ENCODE measurements at regions not wholly inside any gene's neighbourhood (a gene's known extent, or its start where the extent isn't known, plus 50 kb on each side); places are given as distances from the start of the nearest gene placed in this dataset.
A peak's percentile ranks its signal among the peaks of the same experiment; 100 is the strongest.
"Not testable (repeated sequence)": the region's sequence is repeated elsewhere in the genome, so short reads cannot be mapped to it uniquely, and the experiment has no call there.

DNA sequence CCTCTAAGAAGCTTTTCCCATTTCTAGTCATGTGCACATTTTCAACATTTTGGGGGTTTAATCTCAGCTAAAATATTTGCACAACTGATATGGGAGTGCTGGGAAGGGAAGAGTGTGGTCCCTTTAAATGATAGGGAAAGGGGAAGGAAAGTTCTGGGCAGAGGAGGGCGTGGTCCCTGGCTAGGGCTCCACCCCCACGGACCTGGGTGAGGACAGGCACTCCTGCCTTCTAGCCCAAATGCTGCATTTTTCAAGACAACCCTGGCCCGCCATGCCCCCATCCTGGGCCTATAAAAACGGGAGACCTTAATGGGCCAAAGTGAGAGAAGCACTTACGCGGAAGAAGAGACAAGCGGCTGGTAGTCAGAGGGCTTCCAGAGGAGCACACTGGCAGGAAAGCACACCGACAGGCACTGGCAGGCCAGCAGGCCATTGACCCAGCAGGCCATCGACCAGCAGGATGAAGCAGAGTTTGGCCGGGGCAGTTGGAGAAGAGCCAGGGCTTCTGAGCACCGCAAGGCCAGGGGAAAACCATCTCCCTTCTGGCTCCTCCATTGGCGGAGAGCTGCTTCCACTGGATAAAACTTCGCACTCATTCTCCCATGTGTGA lies 266.7 kb downstream of the SPRY2 start:
- intact Hi-C loops (cut with micrococcal nuclease), result no loop called here
- CTCF ChIA-PET, result no interaction called here
- H3K4me3 Mint-ChIP-seq, result no peak overlapping the region

DNA sequence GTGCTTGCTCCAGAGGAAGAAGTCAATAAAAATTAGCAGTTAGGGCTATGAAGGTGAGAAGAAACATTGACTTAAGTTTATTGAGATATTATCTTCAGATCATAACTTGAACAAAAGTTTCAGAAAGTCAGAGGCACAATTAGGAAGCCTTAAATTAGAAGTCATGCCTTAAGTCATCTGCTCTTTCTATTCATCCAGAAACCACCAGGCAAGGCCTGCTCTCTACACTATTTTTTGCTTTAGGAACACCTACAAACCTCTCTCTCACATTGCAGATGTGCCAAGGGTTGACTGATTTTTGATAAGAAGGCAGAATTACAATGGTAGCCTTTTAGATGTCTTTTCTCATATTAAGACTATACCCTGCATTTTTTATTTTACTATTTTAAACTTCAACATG lies 268.7 kb downstream of the SPRY2 start:
- Mint-ChIP-seq H3K4me3 (no peak overlapping the region), H3K9me3 (no peaks in the 10 kb centered on the region), H3K27me3 (ENCODE audit: low read depth) (no peaks in the 10 kb centered on the region), H3K27ac (no peak overlapping the region), H3K36me3 (ENCODE audit: low read depth) (no peaks in the 10 kb centered on the region), H3K4me1 (ENCODE audit: low read depth) (no peaks in the 10 kb centered on the region)
- DNase-seq, result no peak
- intact Hi-C loops (cut with micrococcal nuclease), result no loop called here
- CTCF ChIA-PET, result no interaction called here

More for the DNA sequence above, 266.7 kb downstream of the SPRY2 start:
- Mint-ChIP-seq H3K27ac (no peak overlapping the region), H3K4me1 (ENCODE audit: low read depth) (no peaks in the 10 kb centered on the region), H3K36me3 (ENCODE audit: low read depth) (no peaks in the 10 kb centered on the region), H3K27me3 (ENCODE audit: low read depth) (no peaks in the 10 kb centered on the region), H3K9me3 (no peaks in the 10 kb centered on the region)
- DNase-seq, result no peak

DNA sequence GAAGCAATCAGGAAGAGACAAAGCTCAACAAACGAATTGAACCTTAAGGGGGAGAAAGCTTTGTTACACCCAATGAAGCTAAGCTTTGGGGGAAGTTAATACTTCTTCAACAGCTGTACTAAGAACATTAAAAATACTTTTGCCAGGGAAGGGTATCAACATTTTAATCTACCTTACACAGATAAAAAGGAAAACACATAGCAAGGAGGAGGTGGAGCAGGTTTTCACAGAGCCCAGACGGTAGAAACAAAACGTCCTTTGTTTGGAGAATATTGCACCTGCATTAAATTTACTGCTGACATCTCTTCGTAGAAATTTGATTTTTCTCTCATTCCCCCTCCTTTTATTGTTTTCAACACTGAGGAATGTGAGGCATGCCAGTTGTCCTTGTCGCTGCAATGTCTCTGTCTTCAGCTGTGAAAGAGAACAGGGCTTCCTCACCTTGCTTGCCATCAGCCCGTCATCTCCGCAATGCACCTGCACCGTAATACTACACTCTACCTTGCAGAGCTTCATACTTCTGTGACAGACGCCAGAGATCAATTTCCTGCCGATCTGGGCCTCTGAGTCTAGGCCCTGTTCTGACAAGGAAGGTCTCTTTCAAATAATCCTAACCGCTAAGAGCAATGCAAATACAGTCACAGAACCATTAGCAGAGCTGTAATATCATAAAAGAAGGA lies 270.8 kb downstream of the SPRY2 start:
- CTCF ChIA-PET, result no interaction called here
- Mint-ChIP-seq H3K36me3 (ENCODE audit: low read depth) (no peaks in the 10 kb centered on the region), H3K9me3 (no peaks in the 10 kb centered on the region), H3K27ac (no peak overlapping the region), H3K4me3 (no peak overlapping the region), H3K4me1 (ENCODE audit: low read depth) (no peaks in the 10 kb centered on the region), H3K27me3 (ENCODE audit: low read depth) (no peaks in the 10 kb centered on the region)
- DNase-seq, result no peak
- intact Hi-C loops (cut with micrococcal nuclease), result no loop called here

DNA sequence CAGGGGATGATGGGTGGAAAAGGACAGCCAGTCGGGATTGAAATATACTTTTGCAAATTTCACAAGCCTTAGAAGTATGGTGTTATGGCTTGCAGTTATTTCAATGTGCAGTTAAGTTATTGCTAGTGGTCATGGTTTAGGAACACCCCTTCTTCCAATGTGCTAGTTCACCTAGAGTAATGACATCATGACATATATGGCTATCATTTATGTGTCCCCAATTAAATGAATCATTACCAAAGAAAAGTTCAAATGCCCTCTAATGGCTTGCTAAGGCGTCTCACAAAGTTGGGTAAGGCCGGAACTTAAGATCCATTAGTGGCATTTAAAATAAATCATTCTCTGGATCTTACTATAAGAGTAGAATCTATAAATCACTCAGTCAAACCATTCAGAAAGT lies 271.6 kb downstream of the SPRY2 start:
- no peaks in the 10 kb centered on the region for H3K9me3 Mint-ChIP-seq
- H3K4me3 Mint-ChIP-seq, result no peak overlapping the region
- intact Hi-C loops (cut with micrococcal nuclease), result no loop called here
- CTCF ChIA-PET, result no interaction called here
- no peak overlapping the region for H3K27ac Mint-ChIP-seq
- no peaks in the 10 kb centered on the region for H3K27me3 Mint-ChIP-seq (ENCODE audit: low read depth)
- H3K36me3 Mint-ChIP-seq (ENCODE audit: low read depth), result no peaks in the 10 kb centered on the region
- H3K4me1 Mint-ChIP-seq (ENCODE audit: low read depth), result no peaks in the 10 kb centered on the region
- no peak for DNase-seq

DNA sequence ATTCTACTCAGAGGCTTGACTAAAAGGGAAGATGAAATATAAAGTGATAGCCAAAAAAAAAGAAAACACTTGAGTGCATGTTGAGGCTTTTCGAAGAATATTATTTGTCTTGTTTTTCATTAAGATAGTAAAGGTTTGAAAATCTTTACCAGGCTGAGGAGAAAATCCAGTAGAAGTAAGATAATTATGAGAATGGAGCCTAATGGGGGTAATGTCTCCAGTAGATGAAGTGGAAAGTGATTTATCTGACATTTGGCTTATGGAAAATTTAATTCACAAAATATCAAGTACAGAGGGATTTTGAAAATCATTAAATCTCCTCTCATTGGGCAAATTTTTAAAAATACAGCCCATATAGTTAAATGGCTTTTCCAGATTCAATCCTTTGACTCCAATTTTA lies 274.9 kb downstream of the SPRY2 start:
- H3K4me1 Mint-ChIP-seq (ENCODE audit: low read depth), result no peaks in the 10 kb centered on the region
- CTCF ChIA-PET, result no interaction called here
- no peaks in the 10 kb centered on the region for H3K9me3 Mint-ChIP-seq
- no peak overlapping the region for H3K27ac Mint-ChIP-seq
- peaks cover 4% of the 10 kb centered on the region for H3K27me3 Mint-ChIP-seq (ENCODE audit: low read depth)
- H3K4me3 Mint-ChIP-seq, result no peak overlapping the region
- intact Hi-C loops (cut with micrococcal nuclease), result no loop called here
- H3K36me3 Mint-ChIP-seq (ENCODE audit: low read depth), result no peaks in the 10 kb centered on the region
- no peak for DNase-seq

DNA sequence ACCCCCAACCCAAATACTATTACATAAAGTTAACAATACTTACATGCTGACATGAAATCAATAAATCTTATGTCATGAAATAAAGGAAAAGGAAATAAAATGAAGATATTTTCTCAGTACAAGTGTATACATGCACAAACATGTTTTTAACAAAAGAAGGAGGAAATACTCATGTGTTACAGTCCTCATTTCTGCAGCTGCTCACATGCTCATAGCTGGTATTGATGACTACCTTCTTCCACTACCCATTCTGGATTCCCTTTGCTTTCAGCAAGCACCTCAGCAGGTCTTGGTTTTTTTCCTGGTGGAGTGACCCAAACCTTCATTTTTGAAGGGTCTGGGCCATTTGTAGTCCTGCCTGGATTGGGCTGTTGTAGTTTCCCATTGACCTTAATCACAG lies 278.5 kb downstream of the SPRY2 start:
- H3K27ac Mint-ChIP-seq; H3K4me1 Mint-ChIP-seq (ENCODE audit: low read depth); CTCF ChIA-PET; H3K4me3 Mint-ChIP-seq; H3K36me3 Mint-ChIP-seq (ENCODE audit: low read depth); H3K27me3 Mint-ChIP-seq (ENCODE audit: low read depth); intact Hi-C loops (cut with micrococcal nuclease); DNase-seq; H3K9me3 Mint-ChIP-seq: not testable (repeated sequence)

DNA sequence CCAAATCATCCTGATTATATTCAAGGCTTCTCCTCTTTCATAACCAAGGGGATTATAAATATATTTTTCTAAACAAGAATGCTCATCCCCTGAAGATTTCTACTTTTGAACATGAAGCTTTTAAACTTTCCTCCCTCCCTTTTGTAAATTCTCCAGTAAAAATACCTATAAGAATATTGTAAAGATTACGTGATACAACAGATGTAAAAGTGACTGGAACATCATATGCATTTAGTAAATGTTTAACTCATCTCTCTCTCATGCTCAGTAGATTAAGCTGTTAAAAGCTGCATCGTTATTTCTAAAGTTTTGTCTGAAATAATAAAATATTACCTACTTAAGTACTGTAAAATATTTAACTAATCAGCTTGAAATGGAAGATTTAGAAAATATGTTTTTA lies 281.1 kb downstream of the SPRY2 start:
- DNase-seq, result no peak
- Mint-ChIP-seq H3K36me3 (ENCODE audit: low read depth) (no peaks in the 10 kb centered on the region), H3K4me1 (ENCODE audit: low read depth) (peaks cover 3% of the 10 kb centered on the region), H3K9me3 (no peaks in the 10 kb centered on the region), H3K4me3 (no peak overlapping the region), H3K27ac (no peak overlapping the region), H3K27me3 (ENCODE audit: low read depth) (peaks cover 6% of the 10 kb centered on the region)
- CTCF ChIA-PET, result no interaction called here
- intact Hi-C loops (cut with micrococcal nuclease), result no loop called here

DNA sequence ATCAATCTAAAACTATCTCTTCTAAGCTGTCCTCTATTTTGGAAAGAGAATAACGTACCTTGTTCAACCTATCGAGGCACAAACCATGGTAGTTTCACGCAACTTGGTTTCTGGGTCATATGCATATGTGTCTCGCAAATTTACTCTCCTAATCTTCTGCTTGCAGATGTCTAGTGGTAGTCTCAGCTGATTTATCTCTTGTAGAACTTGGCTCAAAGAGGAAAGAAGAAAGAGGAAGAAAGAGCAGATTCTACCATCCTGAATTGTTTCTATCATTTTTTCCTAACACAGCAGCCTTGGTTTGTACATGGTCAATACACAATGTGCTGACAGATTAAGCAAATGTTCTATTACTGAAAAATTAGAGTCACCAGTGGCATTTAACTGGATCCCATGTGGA lies 282.3 kb downstream of the SPRY2 start:
- peaks cover 3% of the 10 kb centered on the region for H3K27me3 Mint-ChIP-seq (ENCODE audit: low read depth)
- CTCF ChIA-PET, result no interaction called here
- H3K4me3 Mint-ChIP-seq, result no peak overlapping the region
- no peak overlapping the region for H3K27ac Mint-ChIP-seq
- DNase-seq, result no peak
- H3K9me3 Mint-ChIP-seq, result no peaks in the 10 kb centered on the region
- no peaks in the 10 kb centered on the region for H3K36me3 Mint-ChIP-seq (ENCODE audit: low read depth)
- peaks cover 7% of the 10 kb centered on the region for H3K4me1 Mint-ChIP-seq (ENCODE audit: low read depth)
- intact Hi-C loops (cut with micrococcal nuclease), result no loop called here

DNA sequence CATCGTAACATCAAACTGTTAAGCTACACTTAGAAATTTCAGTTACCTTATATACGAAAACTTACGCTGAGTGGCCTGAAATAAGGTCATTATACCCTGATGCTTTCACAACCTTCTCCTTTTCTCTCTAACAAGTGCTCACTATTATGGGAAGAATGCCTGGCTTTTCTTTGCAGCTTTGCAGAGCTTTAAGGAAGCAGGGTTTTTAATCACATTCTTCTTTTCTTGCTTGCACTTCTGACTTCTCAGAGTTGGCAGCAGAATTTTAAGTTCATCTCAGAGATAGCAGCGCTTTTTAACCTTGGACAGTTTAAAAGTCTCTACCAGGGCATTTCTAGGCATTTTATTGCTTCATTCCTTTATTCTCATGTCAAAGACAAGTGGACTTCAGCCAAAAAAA lies 285.1 kb downstream of the SPRY2 start:
- Mint-ChIP-seq H3K36me3 (ENCODE audit: low read depth) (no peaks in the 10 kb centered on the region), H3K4me1 (ENCODE audit: low read depth) (peaks cover 7% of the 10 kb centered on the region), H3K27ac (no peak overlapping the region), H3K27me3 (ENCODE audit: low read depth) (peaks cover 2% of the 10 kb centered on the region), H3K9me3 (no peaks in the 10 kb centered on the region), H3K4me3 (no peak overlapping the region)
- CTCF ChIA-PET, result no interaction called here
- DNase-seq, result no peak
- intact Hi-C loops (cut with micrococcal nuclease), result no loop called here

DNA sequence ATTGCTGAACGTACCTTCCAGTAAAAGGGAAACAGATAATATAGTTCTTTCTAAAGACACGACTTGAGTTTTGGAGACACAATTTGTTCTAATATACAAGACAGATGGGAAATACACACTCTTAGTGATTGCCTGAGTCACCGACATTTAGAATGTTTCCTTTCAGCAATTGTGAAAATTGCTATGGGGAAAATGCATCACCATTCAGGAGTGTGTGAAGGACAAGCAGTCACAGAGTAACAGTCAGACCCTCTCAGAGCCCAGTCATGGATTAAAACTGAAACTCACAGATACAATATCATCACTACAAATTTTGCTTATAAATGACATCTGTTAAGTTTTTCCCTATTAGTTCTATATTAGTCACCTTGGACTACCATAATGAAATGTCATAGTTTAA lies 286.1 kb downstream of the SPRY2 start:
- CTCF ChIA-PET, result no interaction called here
- Mint-ChIP-seq H3K4me1 (ENCODE audit: low read depth) (peaks cover 8% of the 10 kb centered on the region), H3K27ac (no peak overlapping the region), H3K9me3 (no peaks in the 10 kb centered on the region), H3K27me3 (ENCODE audit: low read depth) (peaks cover 1% of the 10 kb centered on the region), H3K4me3 (no peak overlapping the region), H3K36me3 (ENCODE audit: low read depth) (no peaks in the 10 kb centered on the region)
- intact Hi-C loops (cut with micrococcal nuclease), result no loop called here
- no peak for DNase-seq

DNA sequence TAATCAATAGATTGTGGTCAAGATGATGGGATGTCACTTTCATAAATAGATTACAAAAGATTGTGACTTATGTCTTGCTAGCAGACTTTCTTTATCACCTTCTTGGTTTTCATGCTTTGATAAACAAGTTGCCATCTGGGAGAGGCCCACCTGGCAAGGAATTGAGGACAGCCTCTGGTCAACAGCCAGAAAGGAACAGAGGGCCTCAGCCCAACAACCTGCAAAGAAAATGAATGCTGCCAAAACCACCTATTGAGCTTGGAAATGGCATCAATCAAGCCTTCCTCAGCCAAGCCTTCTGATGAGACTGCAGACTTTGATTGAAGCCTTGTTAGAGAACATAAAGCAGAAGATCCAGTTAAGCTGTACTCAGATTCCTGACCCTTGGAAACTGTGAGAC lies 288.6 kb downstream of the SPRY2 start:
- Mint-ChIP-seq H3K4me3 (no peak overlapping the region), H3K4me1 (ENCODE audit: low read depth) (peaks cover 17% of the 10 kb centered on the region), H3K36me3 (ENCODE audit: low read depth) (no peaks in the 10 kb centered on the region), H3K27ac (no peak overlapping the region), H3K27me3 (ENCODE audit: low read depth) (peaks cover 4% of the 10 kb centered on the region), H3K9me3 (no peaks in the 10 kb centered on the region)
- no peak for DNase-seq
- CTCF ChIA-PET, result interaction anchor here (0.7 kb wide), 1 partner anchor 14 kb away, joined by 3 read pairs; no protein-coding TSS in a partner anchor
- intact Hi-C loops (cut with micrococcal nuclease), result no loop called here

DNA sequence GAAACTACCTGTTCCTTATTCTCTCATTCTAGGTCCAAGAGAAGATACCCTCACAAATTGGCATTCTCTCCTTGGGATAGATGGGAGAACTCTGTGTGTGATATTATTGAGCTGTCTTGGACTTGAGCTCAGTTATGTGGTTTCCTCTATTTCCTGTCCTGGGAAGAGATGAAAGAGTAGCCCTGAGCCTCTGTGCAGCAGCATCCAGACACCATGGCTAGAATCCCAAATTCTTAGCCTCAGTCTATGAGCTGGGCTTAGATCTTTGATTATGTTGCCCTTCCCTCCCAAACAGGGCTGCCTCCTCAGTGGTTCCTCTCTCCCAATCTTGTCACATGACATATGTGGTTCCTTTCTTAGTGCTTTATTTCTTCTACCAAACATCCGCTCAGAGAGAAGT lies 290.7 kb downstream of the SPRY2 start:
- Mint-ChIP-seq H3K27me3 (ENCODE audit: low read depth) (peaks cover 4% of the 10 kb centered on the region), H3K4me3 (no peak overlapping the region), H3K4me1 (ENCODE audit: low read depth) (peaks cover 17% of the 10 kb centered on the region), H3K36me3 (ENCODE audit: low read depth) (no peaks in the 10 kb centered on the region), H3K27ac (no peak overlapping the region), H3K9me3 (no peaks in the 10 kb centered on the region)
- intact Hi-C loops (cut with micrococcal nuclease), result no loop called here
- no peak for DNase-seq
- CTCF ChIA-PET, result no interaction called here

DNA sequence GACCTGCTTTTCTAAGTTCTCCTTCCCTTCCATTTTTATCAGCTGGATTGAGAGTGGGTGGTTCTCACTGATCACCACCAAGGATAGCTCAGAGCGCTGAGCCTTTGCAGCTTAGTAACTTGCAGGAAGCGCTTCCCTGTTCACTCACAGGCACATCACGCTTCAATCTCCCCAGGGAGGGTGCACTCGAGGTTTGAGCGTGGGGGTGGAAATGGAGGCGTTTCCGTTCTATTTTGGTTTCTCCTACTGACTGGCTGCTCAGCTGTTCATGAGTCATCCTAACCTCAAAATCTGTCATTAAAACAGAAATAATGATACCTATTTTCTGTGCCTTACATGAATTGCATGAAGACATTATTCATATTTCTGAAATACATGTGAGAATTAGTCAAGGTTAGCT lies 292.1 kb downstream of the SPRY2 start:
- H3K27me3 Mint-ChIP-seq (ENCODE audit: low read depth), result peaks cover 5% of the 10 kb centered on the region
- no peak overlapping the region for H3K4me3 Mint-ChIP-seq
- no peaks in the 10 kb centered on the region for H3K9me3 Mint-ChIP-seq
- H3K36me3 Mint-ChIP-seq (ENCODE audit: low read depth), result no peaks in the 10 kb centered on the region
- intact Hi-C loops (cut with micrococcal nuclease), result loop anchor here (2.0 to 10.0 kb wide), 4 partner anchors 66 to 642 kb away; partner anchors contain the start of genes NDFIP2, RBM26 and SPRY2
- peak; percentile 81 for DNase-seq
- H3K4me1 Mint-ChIP-seq (ENCODE audit: low read depth), result peaks cover 10% of the 10 kb centered on the region
- CTCF ChIA-PET, result no interaction called here
- H3K27ac Mint-ChIP-seq, result no peak overlapping the region
